B cell (primary cell): ENCODE measurements at regions not wholly inside any gene's neighbourhood (a gene's known extent, or its start where the extent isn't known, plus 50 kb on each side); places are given as distances from the start of the nearest gene placed in this dataset.

ENCODE experiments used
- ATAC-seq: fragments of 200-7000 bp; cut with Tn5 transposase; one replicate; pipeline ENCODE4 v1.10.0; 2021; ENCODE audit warnings: low read depth, mild to moderate bottlenecking, moderate number of reproducible peaks, moderate library complexity
- CTCF ChIA-PET: fragments of 350-600 bp; sonication (Branson Sonifier 250); formaldehyde crosslinking; loops from one replicate; lab custom pipeline; 2021; ENCODE audit warnings: antibody characterized with exemption, inconsistent platforms; lab: Charles Lee
- POLR2A ChIA-PET: fragments of 350-600 bp; sonication (Branson Sonifier 250); formaldehyde crosslinking; loops from one replicate; lab custom pipeline; 2021; ENCODE audit warnings: antibody characterized with exemption; lab: Charles Lee
- DNase-seq: peaks from one replicate; pipeline ENCODE4 v3.0.0; 2013
- H2AFZ ChIP-seq: 2 replicates; pipeline ENCODE4 v1.6.1; 2012; ENCODE audit warnings: mild to moderate bottlenecking, low read depth, low read length; ENCODE audit not compliant: insufficient read depth, poor library complexity, severe bottlenecking
- H3K27ac ChIP-seq, 2 donors: 1 replicate in 1 of 2; 2 replicates in 1 of 2; pipeline ENCODE4 v1.5.1; 2012 to 2013; ENCODE audit warnings: low read length in 2 of 2, mild to moderate bottlenecking in 2 of 2, moderate library complexity in 1 of 2
- H3K27me3 ChIP-seq, 4 experiments: fragments of 200-600 bp in 1 of 4; sonication (generic) in 1 of 4; replicated peaks in 1 of 4; 1 replicate in 2 of 4; 2 replicates in 2 of 4; pipeline versions ENCODE4 v1.6.1 to v1.7.0; 2013 to 2016; ENCODE audit warnings: low read length in 3 of 4, mild to moderate bottlenecking in 2 of 4, mixed read lengths in 1 of 4, moderate library complexity in 1 of 4; ENCODE audit not compliant: insufficient read depth in 4 of 4, control insufficient read depth in 3 of 4; ENCODE audit errors: control extremely low read depth in 1 of 4
- H3K36me3 ChIP-seq, 2 experiments: replicated peaks in 1 of 2; 1 replicate in 1 of 2; 2 replicates in 1 of 2; pipeline versions ENCODE4 v1.6.1 to v1.7.1; 2013; ENCODE audit warnings: low read length in 1 of 2; ENCODE audit not compliant: insufficient read depth in 2 of 2, control insufficient read depth in 1 of 2; ENCODE audit errors: control extremely low read depth in 1 of 2, extremely low read depth in 1 of 2
- H3K4me1 ChIP-seq, 2 donors: fragments of 200-600 bp in 1 of 2; sonication (generic) in 1 of 2; 1 replicate in 1 of 2; 2 replicates in 1 of 2; pipeline versions ENCODE4 v1.5.1 to v1.6.1; 2013 to 2017; ENCODE audit warnings: low read length in 2 of 2; ENCODE audit not compliant: control insufficient read depth in 2 of 2, insufficient read depth in 2 of 2
- H3K4me2 ChIP-seq: replicated peaks from 2 replicates; pipeline ENCODE3; 2012; ENCODE audit warnings: mild to moderate bottlenecking, low read depth, low read length; ENCODE audit not compliant: poor library complexity, severe bottlenecking
- H3K4me3 ChIP-seq, 5 experiments: fragments of 200-600 bp in 1 of 5; sonication (generic) in 1 of 5; 1 replicate in 3 of 5; 2 replicates in 2 of 5; pipeline versions ENCODE4 v1.5.1 to v1.7.0; 2011 to 2016; ENCODE audit warnings: low read length in 4 of 5, mild to moderate bottlenecking in 4 of 5, low read depth in 2 of 5, control low read depth in 1 of 5, moderate library complexity in 1 of 5; ENCODE audit not compliant: insufficient read depth in 1 of 5; ENCODE audit errors: control extremely low read depth in 1 of 5, extremely low read depth in 1 of 5
- H3K79me2 ChIP-seq: fragments of 200-600 bp; sonication (generic); one replicate; pipeline ENCODE4 v1.6.0; 2016; ENCODE audit warnings: low read length; ENCODE audit not compliant: control insufficient read depth, insufficient read depth
- H3K9ac ChIP-seq: fragments of 200-600 bp; sonication (generic); 2 replicates; pipeline ENCODE4 v1.6.1; 2017; ENCODE audit warnings: mild to moderate bottlenecking, low read length, moderate library complexity
- H3K9me3 ChIP-seq, 3 donors: one replicate each; pipeline versions ENCODE4 v1.6.1 to v1.7.1; 2013; ENCODE audit warnings: low read length in 2 of 3; ENCODE audit not compliant: control insufficient read depth in 2 of 3, insufficient read depth in 1 of 3; ENCODE audit errors: control extremely low read depth in 1 of 3
- H4K20me1 ChIP-seq: 2 replicates; pipeline ENCODE4 v1.6.0; 2012; ENCODE audit warnings: mild to moderate bottlenecking, low read length; ENCODE audit not compliant: insufficient read depth, control insufficient read depth, poor library complexity, severe bottlenecking
- H3K27ac Mint-ChIP-seq: one replicate; pipeline ENCODE4 v1.8.0; 2021; ENCODE audit warnings: mixed read lengths
- H3K27me3 Mint-ChIP-seq: one replicate; pipeline ENCODE4 v1.8.0; 2021; ENCODE audit warnings: mixed read lengths
- H3K4me1 Mint-ChIP-seq: one replicate; pipeline ENCODE4 v1.8.0; 2021; ENCODE audit warnings: mixed read lengths
- H3K4me3 Mint-ChIP-seq: one replicate; pipeline ENCODE4 v1.8.0; 2021; ENCODE audit warnings: mixed read lengths
- H3K9me3 Mint-ChIP-seq: one replicate; pipeline ENCODE4 v1.8.0; 2022; ENCODE audit warnings: mixed read lengths; ENCODE audit not compliant: insufficient read depth
- EZH2 ChIP-seq: IDR thresholded peaks from 2 replicates; pipeline ENCODE4 v1.6.1; 2012; ENCODE audit warnings: borderline replicate concordance, low read depth, mild to moderate bottlenecking, moderate library complexity, low read length; ENCODE audit not compliant: insufficient read depth, poor library complexity, severe bottlenecking
- WGBS: methylation state at CpG from one replicate; pipeline ENCODE4 v1.1.5; 2013; ENCODE audit warnings: missing lambda C conversion rate; ENCODE audit not compliant: insufficient coverage; 5-methylcytosine and 5-hydroxymethylcytosine counted together
- intact Hi-C: fragments of 100-400 bp; cut with micrococcal nuclease; formaldehyde crosslinking; loops from one replicate; pipeline ENCODE4 v1.10.0; 2022
- TF ChIP-seq, protein P1 (sequence below): fragments of 200-600 bp; IDR thresholded peaks from one replicate; pipeline ENCODE4 v1.8.0; 2022; ENCODE audit warnings: antibody characterized with exemption, mild to moderate bottlenecking

DNA sequence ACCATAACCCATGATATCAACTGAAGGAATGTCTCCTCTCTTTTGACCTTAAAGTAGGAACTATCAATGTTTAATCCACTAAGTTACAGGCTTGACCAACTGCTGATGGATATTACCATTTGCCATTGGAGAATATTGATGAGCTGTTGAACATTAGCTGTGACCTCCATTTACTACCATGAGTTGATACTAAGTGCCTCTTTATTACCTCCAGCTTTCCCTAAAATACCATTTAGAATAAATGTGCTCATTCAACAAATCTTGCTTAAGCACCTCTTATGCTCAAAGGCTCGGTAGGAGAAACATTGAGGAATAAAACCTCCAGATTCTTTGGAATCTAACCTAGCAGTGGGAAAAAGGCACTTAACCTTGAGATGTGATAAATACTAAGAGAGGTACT, 81.2 kb downstream of the FAM124B start:
- Mint-ChIP-seq H3K4me3 (no peak overlapping the region), H3K27ac (no peak overlapping the region), H3K4me1 (no peaks in the 10 kb centered on the region), H3K27me3 (peaks cover 50% of the 10 kb centered on the region), H3K9me3 (no peaks in the 10 kb centered on the region)
- no CpG with 5 or more reads among the region's 1 CpG for WGBS
- Histone ChIP-seq H3K4me2 (no peak overlapping the region), H3K4me1 (no peaks in the 10 kb centered on the region), H3K27ac (no peak overlapping the region), H2AFZ (no peak overlapping the region), H3K36me3 (no peaks in the 10 kb centered on the region), H3K9ac (no peak overlapping the region), H4K20me1 (no peaks in the 10 kb centered on the region), H3K9me3 (no peaks in the 10 kb centered on the region), H3K27me3 (peaks cover 0 to 9% (median 8%) of the 10 kb centered on the region in 4 experiments), H3K4me3 (no peak overlapping the region), H3K79me2 (no peaks in the 10 kb centered on the region)
- no peak for DNase-seq
- no peak for TF ChIP-seq EZH2
- TF ChIP-seq, protein P1, sequence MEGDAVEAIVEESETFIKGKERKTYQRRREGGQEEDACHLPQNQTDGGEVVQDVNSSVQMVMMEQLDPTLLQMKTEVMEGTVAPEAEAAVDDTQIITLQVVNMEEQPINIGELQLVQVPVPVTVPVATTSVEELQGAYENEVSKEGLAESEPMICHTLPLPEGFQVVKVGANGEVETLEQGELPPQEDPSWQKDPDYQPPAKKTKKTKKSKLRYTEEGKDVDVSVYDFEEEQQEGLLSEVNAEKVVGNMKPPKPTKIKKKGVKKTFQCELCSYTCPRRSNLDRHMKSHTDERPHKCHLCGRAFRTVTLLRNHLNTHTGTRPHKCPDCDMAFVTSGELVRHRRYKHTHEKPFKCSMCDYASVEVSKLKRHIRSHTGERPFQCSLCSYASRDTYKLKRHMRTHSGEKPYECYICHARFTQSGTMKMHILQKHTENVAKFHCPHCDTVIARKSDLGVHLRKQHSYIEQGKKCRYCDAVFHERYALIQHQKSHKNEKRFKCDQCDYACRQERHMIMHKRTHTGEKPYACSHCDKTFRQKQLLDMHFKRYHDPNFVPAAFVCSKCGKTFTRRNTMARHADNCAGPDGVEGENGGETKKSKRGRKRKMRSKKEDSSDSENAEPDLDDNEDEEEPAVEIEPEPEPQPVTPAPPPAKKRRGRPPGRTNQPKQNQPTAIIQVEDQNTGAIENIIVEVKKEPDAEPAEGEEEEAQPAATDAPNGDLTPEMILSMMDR: no peak
- ChIA-PET POLR2A (no interaction called here), CTCF (no interaction called here)
- intact Hi-C loops: no loop called here
- no peak for ATAC-seq

DNA sequence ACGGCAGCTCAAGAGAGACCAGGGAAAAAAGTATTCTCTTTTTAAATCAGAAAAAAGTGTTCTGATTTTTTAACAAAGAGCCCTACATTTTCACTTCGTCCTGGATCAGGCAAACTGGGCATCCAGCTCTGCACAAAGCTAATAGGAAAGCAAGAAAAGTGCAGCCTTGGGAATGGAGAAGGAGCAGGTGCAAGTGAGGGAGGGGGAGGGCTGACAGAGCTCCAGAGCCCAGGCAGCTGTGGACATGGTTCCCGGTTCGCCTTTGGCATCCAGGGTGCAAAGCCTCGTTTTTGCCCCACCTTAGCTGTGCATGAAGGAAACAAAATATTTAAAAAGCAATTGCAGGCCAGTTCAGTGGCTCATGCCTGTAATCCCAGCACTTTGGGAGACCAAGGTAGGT, 82.2 kb downstream of the FAM124B start:
- Mint-ChIP-seq H3K4me3 (no peak overlapping the region), H3K27ac (no peak overlapping the region), H3K4me1 (no peaks in the 10 kb centered on the region), H3K9me3 (no peaks in the 10 kb centered on the region), H3K27me3 (peaks cover 48% of the 10 kb centered on the region)
- H3K4me1 ChIP-seq: no peaks in the 10 kb centered on the region
- intact Hi-C loops: no loop called here
- H3K9me3 ChIP-seq: no peaks in the 10 kb centered on the region
- H3K9ac ChIP-seq: no peak overlapping the region
- no peak overlapping the region for H3K4me3 ChIP-seq
- no peaks in the 10 kb centered on the region for H4K20me1 ChIP-seq
- ATAC-seq: no peak
- POLR2A ChIA-PET: no interaction called here
- peaks cover 0 to 11% (median 9%) of the 10 kb centered on the region in 4 experiments for H3K27me3 ChIP-seq
- no peaks in the 10 kb centered on the region for H3K36me3 ChIP-seq
- no peak for DNase-seq
- no peak overlapping the region for H3K4me2 ChIP-seq
- CTCF ChIA-PET: no interaction called here
- H3K27ac ChIP-seq: no peak overlapping the region
- no peak overlapping the region for H2AFZ ChIP-seq
- 82% methylated on average over 4 of the region's 5 CpGs for WGBS
- TF ChIP-seq, protein P1: no peak
- TF ChIP-seq EZH2: no peak
- H3K79me2 ChIP-seq: no peaks in the 10 kb centered on the region
